ENCODE measurements at regions not wholly inside any gene's neighbourhood (a gene's known extent, or its start where the extent isn't known, plus 50 kb on each side); places are given as distances from the start of the nearest gene placed in this dataset.
A peak's percentile ranks its signal among the peaks of the same experiment; 100 is the strongest.

GRCh38 chr7:17171427-17171826 is 127.0 kb upstream of the AHR start:
- no peak for DNase-seq (ENCODE audit: low read depth in 2 of 2)

GRCh38 chr7:17176371-17177032 is 122.0 kb upstream of the AHR start:
- DNase-seq (ENCODE audit: low read depth in 2 of 2), result no peak

GRCh38 chr7:17178545-17178944 is 119.9 kb upstream of the AHR start:
- no peak for DNase-seq (ENCODE audit: low read depth in 2 of 2)

- no peak for DNase-seq (ENCODE audit: low read depth in 2 of 2)
Measured at GRCh38 chr7:17181482-17181881, 117.0 kb upstream of the AHR start.

- DNase-seq (ENCODE audit: low read depth in 2 of 2), result peak; percentile 63 to 71
Measured at GRCh38 chr7:17183630-17184328, 114.7 kb upstream of the AHR start.

GRCh38 chr7:17184805-17185689 is 113.4 kb upstream of the AHR start:
- DNase-seq (ENCODE audit: low read depth in 2 of 2), result no peak

- no peak for DNase-seq (ENCODE audit: low read depth in 2 of 2)
Measured at GRCh38 chr7:17185690-17186070, 112.8 kb upstream of the AHR start.

- DNase-seq (ENCODE audit: low read depth in 2 of 2), result no peak
Measured at GRCh38 chr7:17186745-17187530, 111.5 kb upstream of the AHR start.

GRCh38 chr7:17194656-17195055 is 103.8 kb upstream of the AHR start:
- DNase-seq (ENCODE audit: low read depth in 2 of 2), result no peak

GRCh38 chr7:17195576-17195975 is 102.9 kb upstream of the AHR start:
- no peak for DNase-seq (ENCODE audit: low read depth in 2 of 2)

GRCh38 chr7:17205910-17206309 is 92.5 kb upstream of the AHR start:
- no peak for DNase-seq (ENCODE audit: low read depth in 2 of 2)

- DNase-seq (ENCODE audit: low read depth in 2 of 2), result no peak
Measured at GRCh38 chr7:17206349-17206905, 92.0 kb upstream of the AHR start.

- DNase-seq (ENCODE audit: low read depth in 2 of 2), result no peak
Measured at GRCh38 chr7:17207220-17207619, 91.2 kb upstream of the AHR start.

- DNase-seq (ENCODE audit: low read depth in 2 of 2), result no peak
Measured at GRCh38 chr7:17209101-17209500, 89.4 kb upstream of the AHR start.

GRCh38 chr7:17211307-17211836 is 87.1 kb upstream of the AHR start:
- DNase-seq (ENCODE audit: low read depth in 2 of 2), result no peak

- DNase-seq (ENCODE audit: low read depth in 2 of 2), result no peak
Measured at GRCh38 chr7:17212188-17212587, 86.3 kb upstream of the AHR start.

- no peak for DNase-seq (ENCODE audit: low read depth in 2 of 2)
Measured at GRCh38 chr7:17227766-17228490, 70.5 kb upstream of the AHR start.

- no peak for DNase-seq (ENCODE audit: low read depth in 2 of 2)
Measured at GRCh38 chr7:17229228-17229627, 69.2 kb upstream of the AHR start.

- DNase-seq (ENCODE audit: low read depth in 2 of 2), result no peak
Measured at GRCh38 chr7:17230099-17230807, 68.2 kb upstream of the AHR start.

GRCh38 chr7:17233603-17234002 is 64.8 kb upstream of the AHR start:
- no peak for DNase-seq (ENCODE audit: low read depth in 2 of 2)

All from fibroblast of skin of left biceps (primary cell).